Ascending aorta (tissue), 2 donors: ENCODE measurements at regions not wholly inside any gene's neighbourhood (a gene's known extent, or its start where the extent isn't known, plus 50 kb on each side); places are given as distances from the start of the nearest gene placed in this dataset.

ENCODE experiments used
- DNase-seq, 2 donors: peaks; one replicate each; pipeline ENCODE4 v3.0.0-alpha.2; 2019; ENCODE audit warnings: low spot score in 2 of 2
- H3K27ac ChIP-seq, 2 donors: fragments of 200-600 bp; sonication (generic); one replicate each; pipeline ENCODE4 v1.5.1; 2016 to 2017; ENCODE audit warnings: mild to moderate bottlenecking in 1 of 2
- H3K27me3 ChIP-seq: fragments of 200-600 bp; sonication (generic); one replicate; pipeline ENCODE4 v1.5.1; 2017
- H3K36me3 ChIP-seq, 2 donors: fragments of 200-600 bp; sonication (generic); one replicate each; pipeline ENCODE4 v1.5.1; 2016
- H3K4me1 ChIP-seq, 2 donors: fragments of 200-600 bp; sonication (generic); one replicate each; pipeline ENCODE4 v1.5.1; 2016 to 2017; ENCODE audit warnings: mild to moderate bottlenecking in 1 of 2
- H3K4me3 ChIP-seq, 2 donors: fragments of 200-600 bp; sonication (generic); one replicate each; pipeline ENCODE4 v1.5.1; 2016 to 2017; ENCODE audit warnings: mild to moderate bottlenecking in 1 of 2
- H3K9me3 ChIP-seq, 2 donors: fragments of 200-600 bp; sonication (generic); one replicate each; pipeline ENCODE4 v1.5.1; 2016
- intact Hi-C: fragments of 100-400 bp; cut with DNase I; formaldehyde crosslinking; loops from one replicate; pipeline ENCODE4 v1.15.1; 2023
- TF ChIP-seq, protein P1 (sequence below), 3 experiments: fragments of 200-600 bp in 2 of 3; fragments of 450-650 bp in 1 of 3; sonication (generic) in 2 of 3; IDR thresholded peaks; one replicate each; pipeline ENCODE4 v1.5.1; 2016 to 2019; ENCODE audit warnings: antibody characterized with exemption in 3 of 3, mild to moderate bottlenecking in 1 of 3, moderate library complexity in 1 of 3

- Histone ChIP-seq H3K36me3 (peaks cover 8 to 31% of the 10 kb centered on the region in 2 donors), H3K4me1 (no peaks in the 10 kb centered on the region), H3K9me3 (no peaks in the 10 kb centered on the region), H3K4me3 (no peak overlapping the region), H3K27me3 (no peaks in the 10 kb centered on the region), H3K27ac (no peak overlapping the region)
- intact Hi-C loops = no loop called here
- TF ChIP-seq, protein P1, sequence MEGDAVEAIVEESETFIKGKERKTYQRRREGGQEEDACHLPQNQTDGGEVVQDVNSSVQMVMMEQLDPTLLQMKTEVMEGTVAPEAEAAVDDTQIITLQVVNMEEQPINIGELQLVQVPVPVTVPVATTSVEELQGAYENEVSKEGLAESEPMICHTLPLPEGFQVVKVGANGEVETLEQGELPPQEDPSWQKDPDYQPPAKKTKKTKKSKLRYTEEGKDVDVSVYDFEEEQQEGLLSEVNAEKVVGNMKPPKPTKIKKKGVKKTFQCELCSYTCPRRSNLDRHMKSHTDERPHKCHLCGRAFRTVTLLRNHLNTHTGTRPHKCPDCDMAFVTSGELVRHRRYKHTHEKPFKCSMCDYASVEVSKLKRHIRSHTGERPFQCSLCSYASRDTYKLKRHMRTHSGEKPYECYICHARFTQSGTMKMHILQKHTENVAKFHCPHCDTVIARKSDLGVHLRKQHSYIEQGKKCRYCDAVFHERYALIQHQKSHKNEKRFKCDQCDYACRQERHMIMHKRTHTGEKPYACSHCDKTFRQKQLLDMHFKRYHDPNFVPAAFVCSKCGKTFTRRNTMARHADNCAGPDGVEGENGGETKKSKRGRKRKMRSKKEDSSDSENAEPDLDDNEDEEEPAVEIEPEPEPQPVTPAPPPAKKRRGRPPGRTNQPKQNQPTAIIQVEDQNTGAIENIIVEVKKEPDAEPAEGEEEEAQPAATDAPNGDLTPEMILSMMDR (IDR thresholded peaks at IDR 0.05) = no peak
- DNase-seq = no peak
Observed at GRCh38 chr3:107249132-107249531, 128.1 kb upstream of the CCDC54 start.

DNA sequence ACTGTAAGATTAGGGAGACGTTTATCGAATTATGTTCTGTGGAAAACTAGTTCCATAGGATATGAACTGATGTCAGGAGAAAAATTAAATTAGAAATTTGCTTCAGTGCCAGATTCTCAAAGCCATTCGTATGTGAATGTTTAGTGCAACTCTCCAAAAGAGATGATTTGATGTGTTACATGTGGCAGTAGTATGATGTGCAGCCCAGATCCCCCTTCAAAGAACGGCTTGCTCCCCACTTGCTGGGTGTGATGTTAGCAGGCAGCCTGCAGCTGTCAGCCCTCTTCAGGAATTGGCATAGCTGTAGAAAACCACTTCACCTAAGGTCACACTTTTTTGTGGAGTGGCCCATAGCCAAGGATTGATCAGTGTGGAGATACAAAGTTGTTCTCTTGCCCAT lies 127.0 kb upstream of the CCDC54 start:
- no peaks in the 10 kb centered on the region for H3K27me3 ChIP-seq
- peaks cover 8 to 31% of the 10 kb centered on the region in 2 donors for H3K36me3 ChIP-seq
- TF ChIP-seq, protein P1 (IDR thresholded peaks at IDR 0.05) = no peak
- H3K4me1 ChIP-seq = no peaks in the 10 kb centered on the region
- no peak overlapping the region for H3K4me3 ChIP-seq
- no peaks in the 10 kb centered on the region for H3K9me3 ChIP-seq
- intact Hi-C loops = no loop called here
- no peak for DNase-seq
- no peak overlapping the region for H3K27ac ChIP-seq

GRCh38 chr3:107251819-107252218 lies 125.4 kb upstream of the CCDC54 start:
- no peak overlapping the region for H3K27ac ChIP-seq
- peaks cover 0 to 19% of the 10 kb centered on the region in 2 donors for H3K36me3 ChIP-seq
- TF ChIP-seq, protein P1 (IDR thresholded peaks at IDR 0.05) = no peak
- no peaks in the 10 kb centered on the region for H3K4me1 ChIP-seq
- no peaks in the 10 kb centered on the region for H3K27me3 ChIP-seq
- no peak for DNase-seq
- no peaks in the 10 kb centered on the region for H3K9me3 ChIP-seq
- intact Hi-C loops = no loop called here
- no peak overlapping the region for H3K4me3 ChIP-seq

DNA sequence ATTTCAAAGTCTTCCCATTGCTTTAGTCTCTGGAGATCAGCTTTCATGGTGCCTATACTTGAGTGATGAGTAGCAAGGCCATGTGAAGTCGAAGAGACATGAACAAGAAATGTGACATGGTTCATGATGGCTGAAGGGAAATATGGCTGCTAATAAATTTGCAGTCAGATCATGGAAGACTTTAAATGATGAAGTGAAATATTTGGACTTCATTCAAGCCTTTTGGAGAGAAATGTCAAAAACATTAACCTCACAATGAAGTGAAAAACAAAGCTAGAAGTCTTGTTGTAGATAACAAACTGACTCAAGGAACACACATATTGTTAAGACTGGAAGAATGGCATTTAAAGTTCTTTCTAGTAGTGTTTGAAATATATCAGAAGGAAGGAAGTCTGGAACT lies 120.3 kb upstream of the CCDC54 start:
- TF ChIP-seq, protein P1 (IDR thresholded peaks at IDR 0.05) = no peak
- H3K4me1 ChIP-seq = no peaks in the 10 kb centered on the region
- H3K27me3 ChIP-seq = no peaks in the 10 kb centered on the region
- intact Hi-C loops = no loop called here
- H3K36me3 ChIP-seq = no peaks in the 10 kb centered on the region
- no peak overlapping the region for H3K4me3 ChIP-seq
- no peak overlapping the region for H3K27ac ChIP-seq
- H3K9me3 ChIP-seq = no peaks in the 10 kb centered on the region
- DNase-seq = no peak

GRCh38 chr3:107258300-107258699 lies 118.9 kb upstream of the CCDC54 start:
- H3K27ac ChIP-seq = no peak overlapping the region
- H3K4me3 ChIP-seq = no peak overlapping the region
- no peak for DNase-seq
- TF ChIP-seq, protein P1 (IDR thresholded peaks at IDR 0.05) = no peak
- no peaks in the 10 kb centered on the region for H3K36me3 ChIP-seq
- no peaks in the 10 kb centered on the region for H3K27me3 ChIP-seq
- intact Hi-C loops = no loop called here
- H3K9me3 ChIP-seq = no peaks in the 10 kb centered on the region
- no peaks in the 10 kb centered on the region for H3K4me1 ChIP-seq

DNA sequence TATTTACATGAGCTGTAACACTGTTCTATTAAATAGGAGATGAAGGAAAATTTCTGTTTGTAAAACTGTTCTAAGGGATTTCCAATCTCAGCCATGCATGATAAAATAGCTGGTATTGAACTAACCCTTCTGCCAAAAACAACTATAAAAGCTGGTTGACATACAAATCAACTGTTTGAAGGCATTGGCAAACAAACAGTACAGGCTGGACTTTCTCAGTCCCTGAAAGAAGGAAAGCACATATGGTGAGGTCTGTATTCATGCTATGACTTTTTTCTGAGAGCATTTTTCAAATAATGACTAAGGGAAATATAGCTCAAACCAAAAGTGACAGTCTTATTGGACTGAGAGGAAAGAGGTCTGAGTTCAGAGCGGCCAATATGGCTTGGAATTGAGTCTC lies 117.0 kb upstream of the CCDC54 start:
- H3K27me3 ChIP-seq = no peaks in the 10 kb centered on the region
- no peaks in the 10 kb centered on the region for H3K36me3 ChIP-seq
- no peak for DNase-seq
- H3K4me3 ChIP-seq = no peak overlapping the region
- no peaks in the 10 kb centered on the region for H3K4me1 ChIP-seq
- H3K27ac ChIP-seq = no peak overlapping the region
- H3K9me3 ChIP-seq = no peaks in the 10 kb centered on the region
- TF ChIP-seq, protein P1 (IDR thresholded peaks at IDR 0.05) = no peak
- intact Hi-C loops = no loop called here
